Peyer's patch (tissue), 4 donors: ENCODE measurements at regions not wholly inside any gene's neighbourhood (a gene's known extent, or its start where the extent isn't known, plus 50 kb on each side); places are given as distances from the start of the nearest gene placed in this dataset.

ENCODE experiments used
- POLR2A ChIP-seq, 2 donors: fragments of 450-650 bp; IDR thresholded peaks; one replicate each; pipeline ENCODE4 v1.5.1; 2017; ENCODE audit warnings: antibody characterized with exemption in 2 of 2, mild to moderate bottlenecking in 2 of 2, moderate library complexity in 2 of 2
- TF ChIP-seq, protein P1 (sequence below), 6 experiments: fragments of 450-650 bp in 4 of 6; fragments of 200-600 bp in 2 of 6; sonication (generic) in 1 of 6; IDR thresholded peaks; one replicate each; pipeline ENCODE4 v1.5.1; 2017 to 2019; ENCODE audit warnings: antibody characterized with exemption in 6 of 6, mild to moderate bottlenecking in 3 of 6, moderate library complexity in 1 of 6

DNA sequence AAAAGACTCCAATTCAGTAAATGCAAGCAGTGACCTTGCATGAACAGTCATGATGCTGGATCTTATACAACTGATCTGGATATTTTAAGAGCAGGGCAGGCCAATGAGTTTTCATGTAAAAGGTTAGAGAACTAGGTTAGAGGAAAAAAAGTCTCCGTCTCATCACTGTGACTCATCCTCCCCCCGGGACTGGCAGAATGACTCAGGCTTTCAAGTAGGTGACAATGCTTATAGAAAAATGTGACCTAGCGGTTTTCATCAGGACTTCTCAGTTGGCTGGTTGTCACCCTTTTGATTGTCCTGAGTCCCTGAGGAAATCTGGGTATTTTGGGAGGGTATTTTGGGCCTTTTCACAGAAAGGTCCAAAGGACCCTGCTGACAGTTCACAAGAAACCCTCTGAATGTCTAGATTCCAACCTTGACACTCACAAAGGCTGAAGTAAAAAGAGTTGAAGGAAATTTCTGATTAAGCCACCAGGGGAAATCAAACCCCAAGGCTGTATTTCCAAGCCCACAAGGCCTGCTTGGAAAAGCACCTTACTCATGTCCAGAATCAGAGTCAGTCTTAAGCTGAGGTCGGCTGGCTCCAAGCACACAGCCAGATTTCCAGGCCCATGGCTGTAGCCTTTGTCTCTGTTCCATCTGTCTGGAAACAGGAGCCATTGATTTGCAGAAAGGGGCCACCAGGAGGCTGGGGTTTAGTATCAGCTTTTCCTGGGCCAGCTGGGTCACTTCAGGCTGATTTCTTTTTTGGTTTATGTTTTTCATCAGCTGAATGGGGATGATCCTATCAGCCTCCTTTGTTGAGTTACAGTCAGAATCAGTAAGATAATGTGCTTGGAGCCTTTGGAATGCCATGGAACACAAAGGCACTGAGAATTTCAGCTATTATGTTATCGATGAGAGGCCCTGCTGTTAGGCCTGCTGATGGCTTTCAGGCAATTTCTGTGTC, 226.4 kb upstream of the HABP2 start:
- TF ChIP-seq, protein P1, sequence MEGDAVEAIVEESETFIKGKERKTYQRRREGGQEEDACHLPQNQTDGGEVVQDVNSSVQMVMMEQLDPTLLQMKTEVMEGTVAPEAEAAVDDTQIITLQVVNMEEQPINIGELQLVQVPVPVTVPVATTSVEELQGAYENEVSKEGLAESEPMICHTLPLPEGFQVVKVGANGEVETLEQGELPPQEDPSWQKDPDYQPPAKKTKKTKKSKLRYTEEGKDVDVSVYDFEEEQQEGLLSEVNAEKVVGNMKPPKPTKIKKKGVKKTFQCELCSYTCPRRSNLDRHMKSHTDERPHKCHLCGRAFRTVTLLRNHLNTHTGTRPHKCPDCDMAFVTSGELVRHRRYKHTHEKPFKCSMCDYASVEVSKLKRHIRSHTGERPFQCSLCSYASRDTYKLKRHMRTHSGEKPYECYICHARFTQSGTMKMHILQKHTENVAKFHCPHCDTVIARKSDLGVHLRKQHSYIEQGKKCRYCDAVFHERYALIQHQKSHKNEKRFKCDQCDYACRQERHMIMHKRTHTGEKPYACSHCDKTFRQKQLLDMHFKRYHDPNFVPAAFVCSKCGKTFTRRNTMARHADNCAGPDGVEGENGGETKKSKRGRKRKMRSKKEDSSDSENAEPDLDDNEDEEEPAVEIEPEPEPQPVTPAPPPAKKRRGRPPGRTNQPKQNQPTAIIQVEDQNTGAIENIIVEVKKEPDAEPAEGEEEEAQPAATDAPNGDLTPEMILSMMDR (IDR thresholded peaks at IDR 0.05): no peak
- TF ChIP-seq POLR2A (IDR thresholded peaks at IDR 0.05): no peak
